H9 (cell line): ENCODE measurements at regions not wholly inside any gene's neighbourhood (a gene's known extent, or its start where the extent isn't known, plus 50 kb on each side); places are given as distances from the start of the nearest gene placed in this dataset.

Source experiments
- DNase-seq: peaks from one replicate; pipeline ENCODE4 v3.0.0-alpha.2; 2017
- H2AFZ ChIP-seq: one replicate; pipeline ENCODE4 v1.6.1; 2013; ENCODE audit warnings: mild to moderate bottlenecking, low read length, control low read depth, moderate library complexity
- H2AK5ac ChIP-seq: 2 replicates; pipeline ENCODE4 v1.6.1; 2013; ENCODE audit warnings: low read length, control low read depth, mixed read lengths; ENCODE audit not compliant: insufficient read length
- H2BK120ac ChIP-seq: one replicate; pipeline ENCODE4 v1.6.1; 2013; ENCODE audit warnings: low read depth, mild to moderate bottlenecking, low read length, control low read depth, inconsistent platforms; ENCODE audit not compliant: poor library complexity, severe bottlenecking
- H2BK12ac ChIP-seq: 2 replicates; pipeline ENCODE4 v1.6.1; 2013; ENCODE audit warnings: low read length, control low read depth, mixed read lengths, low read depth; ENCODE audit not compliant: insufficient read length
- H2BK15ac ChIP-seq: 2 replicates; pipeline ENCODE4 v1.6.1; 2013; ENCODE audit warnings: low read depth, low read length, control low read depth
- H2BK20ac ChIP-seq: one replicate; pipeline ENCODE4 v1.6.1; 2013; ENCODE audit warnings: low read depth, mild to moderate bottlenecking, low read length, control low read depth, inconsistent platforms; ENCODE audit not compliant: poor library complexity, severe bottlenecking
- H2BK5ac ChIP-seq: 2 replicates; pipeline ENCODE4 v1.6.1; 2013; ENCODE audit warnings: low read length, control low read depth, mixed read lengths; ENCODE audit not compliant: insufficient read length
- H3K14ac ChIP-seq: 2 replicates; pipeline ENCODE4 v1.6.1; 2013; ENCODE audit warnings: low read length, control low read depth; ENCODE audit not compliant: insufficient read depth
- H3K18ac ChIP-seq: 2 replicates; pipeline ENCODE4 v1.6.1; 2013; ENCODE audit warnings: low read depth, mild to moderate bottlenecking, mixed read lengths, low read length, control low read depth; ENCODE audit not compliant: insufficient read length
- H3K23ac ChIP-seq: 2 replicates; pipeline ENCODE4 v1.6.1; 2013; ENCODE audit warnings: low read length, control low read depth, mixed read lengths, low read depth; ENCODE audit not compliant: insufficient read length
- H3K23me2 ChIP-seq: 2 replicates; pipeline ENCODE4 v1.6.1; 2013; ENCODE audit warnings: low read depth, mild to moderate bottlenecking, mixed read lengths, low read length, control low read depth; ENCODE audit not compliant: insufficient read length, poor library complexity, severe bottlenecking
- H3K27ac ChIP-seq: 2 replicates; pipeline ENCODE4 v1.5.1; 2013; ENCODE audit warnings: low read length, control low read depth, mixed read lengths, low read depth; ENCODE audit not compliant: insufficient read length
- H3K27me3 ChIP-seq: 2 replicates; pipeline ENCODE4 v1.6.1; 2013; ENCODE audit warnings: low read length, control low read depth, inconsistent platforms; ENCODE audit not compliant: insufficient read depth
- H3K4ac ChIP-seq: 2 replicates; pipeline ENCODE4 v1.6.1; 2013; ENCODE audit warnings: low read depth, mild to moderate bottlenecking, control low read depth, inconsistent platforms, low read length, moderate library complexity
- H3K4me1 ChIP-seq: 2 replicates; pipeline ENCODE4 v1.6.1; 2013; ENCODE audit warnings: low read length, control low read depth, inconsistent platforms; ENCODE audit not compliant: insufficient read depth
- H3K4me2 ChIP-seq: 2 replicates; pipeline ENCODE4 v1.6.1; 2013; ENCODE audit warnings: low read length, control low read depth, mixed read lengths; ENCODE audit not compliant: insufficient read length, insufficient read depth
- H3K56ac ChIP-seq: 2 replicates; pipeline ENCODE4 v1.6.1; 2013; ENCODE audit warnings: low read depth, mild to moderate bottlenecking, mixed read lengths, low read length, control low read depth; ENCODE audit not compliant: insufficient read length
- H3K79me1 ChIP-seq: 2 replicates; pipeline ENCODE4 v1.6.1; 2013; ENCODE audit warnings: low read depth, mild to moderate bottlenecking, moderate library complexity, low read length, control low read depth, inconsistent platforms; ENCODE audit not compliant: insufficient read depth, poor library complexity, severe bottlenecking
- H3K79me2 ChIP-seq: 2 replicates; pipeline ENCODE4 v1.6.1; 2013; ENCODE audit warnings: low read length, control low read depth, inconsistent platforms; ENCODE audit not compliant: insufficient read depth
- H3K9ac ChIP-seq: 2 replicates; pipeline ENCODE4 v1.6.1; 2013; ENCODE audit warnings: low read length, control low read depth, mixed read lengths; ENCODE audit not compliant: insufficient read length; ENCODE audit errors: extremely low read depth
- H3K9me3 ChIP-seq: one replicate; pipeline ENCODE4 v1.6.1; 2013; ENCODE audit warnings: low read depth, low read length, inconsistent platforms; ENCODE audit not compliant: control insufficient read depth
- H3T11ph ChIP-seq: one replicate; pipeline ENCODE4 v1.6.1; 2013; ENCODE audit warnings: mild to moderate bottlenecking, low read length, control low read depth, inconsistent platforms
- H4K20me1 ChIP-seq: one replicate; pipeline ENCODE4 v1.6.1; 2013; ENCODE audit not compliant: control insufficient read depth, insufficient read length, insufficient read depth
- H4K5ac ChIP-seq: 2 replicates; pipeline ENCODE4 v1.6.1; 2013; ENCODE audit warnings: low read depth, mild to moderate bottlenecking, mixed read lengths, low read length, control low read depth; ENCODE audit not compliant: insufficient read length
- H4K8ac ChIP-seq: replicated peaks from 2 replicates; pipeline ENCODE4 v1.6.1; 2013; ENCODE audit warnings: low read length, control low read depth, mixed read lengths, low read depth; ENCODE audit not compliant: insufficient read length
- H4K91ac ChIP-seq: 2 replicates; pipeline ENCODE4 v1.6.1; 2013; ENCODE audit warnings: low read depth, mild to moderate bottlenecking, moderate library complexity, mixed read lengths, low read length, control low read depth; ENCODE audit not compliant: insufficient read length
- H3K27ac Mint-ChIP-seq, 3 experiments: 2 replicates in 2 of 3; 3 replicates in 1 of 3; pipeline ENCODE4 v1.8.0; 2020 to 2021; ENCODE audit warnings: mixed read lengths in 3 of 3, mild to moderate bottlenecking in 1 of 3, moderate library complexity in 1 of 3
- H3K27me3 Mint-ChIP-seq: 2 replicates; pipeline ENCODE4 v1.8.0; 2021; ENCODE audit warnings: low read depth, mild to moderate bottlenecking, moderate library complexity, mixed read lengths
- H3K36me3 Mint-ChIP-seq, 3 experiments: 2 replicates in 2 of 3; 3 replicates in 1 of 3; pipeline ENCODE4 v1.8.0; 2020 to 2021; ENCODE audit warnings: low read depth in 3 of 3, mixed read lengths in 3 of 3; ENCODE audit not compliant: insufficient read depth in 1 of 3
- H3K4me1 Mint-ChIP-seq, 2 experiments: 2 replicates each; pipeline ENCODE4 v1.8.0; 2020; ENCODE audit warnings: mixed read lengths in 2 of 2
- H3K4me3 Mint-ChIP-seq, 2 experiments: 2 replicates in 1 of 2; 3 replicates in 1 of 2; pipeline ENCODE4 v1.8.0; 2020 to 2021; ENCODE audit warnings: mild to moderate bottlenecking in 2 of 2, mixed read lengths in 2 of 2, moderate library complexity in 1 of 2
- H3K9me3 Mint-ChIP-seq, 2 experiments: 2 replicates in 1 of 2; 3 replicates in 1 of 2; pipeline ENCODE4 v1.8.0; 2020; ENCODE audit warnings: mild to moderate bottlenecking in 2 of 2, mixed read lengths in 2 of 2, moderate library complexity in 1 of 2
- whole genome bisulfite sequencing: extraction: QIAGEN DNeasy Blood & Tissue Kit; methylation state at CpG from one replicate; pipeline ENCODE4 v1.1.7; 2013; ENCODE audit warnings: missing lambda C conversion rate, low lambda C conversion rate, mixed read lengths; ENCODE audit not compliant: insufficient read length; ENCODE audit errors: extremely low coverage; 5-methylcytosine and 5-hydroxymethylcytosine counted together
- TF ChIP-seq, protein P1 (sequence below): fragments of 200-600 bp; sonication (generic); conservative IDR thresholded peaks from 3 replicates; pipeline ENCODE4 v1.8.0; 2021; ENCODE audit warnings: antibody characterized with exemption, mild to moderate bottlenecking

DNA sequence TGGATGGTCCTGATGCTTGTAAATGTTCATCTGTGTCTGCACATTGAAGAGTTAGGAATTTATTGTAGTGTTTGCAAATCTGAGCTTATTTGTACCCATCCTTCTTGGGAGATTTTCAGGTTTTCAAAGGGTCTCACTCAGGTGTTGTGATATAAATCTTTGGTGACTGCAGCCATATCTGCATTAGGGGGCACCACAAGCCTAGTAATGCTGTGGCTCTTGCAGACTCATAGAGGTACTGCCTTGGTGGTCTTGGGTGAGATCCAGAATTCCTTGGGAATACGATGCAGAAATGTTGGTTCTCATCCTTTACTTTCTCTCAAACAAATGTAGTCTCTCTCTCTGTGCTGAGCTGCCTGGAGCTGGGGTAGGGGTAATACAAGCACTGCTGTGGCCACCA is 405.9 kb downstream of the TTLL7 start:
- Histone ChIP-seq H3K18ac (no peak overlapping the region), H3K79me2 (no peaks in the 10 kb centered on the region), H2AK5ac (no peak overlapping the region), H3K9me3 (no peaks in the 10 kb centered on the region), H3K4me2 (no peak overlapping the region), H2BK120ac (no peak overlapping the region), H3K23ac (no peak overlapping the region), H3K79me1 (no peaks in the 10 kb centered on the region), H3K14ac (no peak overlapping the region), H2AFZ (no peak overlapping the region), H3K9ac (no peak overlapping the region), H3T11ph (no peak overlapping the region), H4K5ac (no peak overlapping the region), H4K91ac (no peak overlapping the region), H3K56ac (no peak overlapping the region), H2BK15ac (no peak overlapping the region), H4K20me1 (no peaks in the 10 kb centered on the region), H4K8ac (no peak overlapping the region), H3K23me2 (no peaks in the 10 kb centered on the region), H2BK5ac (no peak overlapping the region), H2BK20ac (no peak overlapping the region), H3K4me1 (no peaks in the 10 kb centered on the region), H3K27ac (no peak overlapping the region), H3K27me3 (no peaks in the 10 kb centered on the region), H2BK12ac (no peak overlapping the region), H3K4ac (no peak overlapping the region)
- Mint-ChIP-seq H3K27me3 (no peaks in the 10 kb centered on the region), H3K27ac (no peak overlapping the region; a peak in 1 of 7 replicates), H3K4me3 (no peak overlapping the region), H3K9me3 (peaks cover 3 to 8% of the 10 kb centered on the region in 2 experiments; a peak in 4 of 5 replicates), H3K4me1 (peaks cover 21 to 24% of the 10 kb centered on the region in 2 experiments), H3K36me3 (peaks cover 0 to 13% (median 2%) of the 10 kb centered on the region in 3 experiments; a peak in 4 of 7 replicates)
- WGBS: no CpG with 5 or more reads among the region's 1 CpG
- TF ChIP-seq, protein P1, sequence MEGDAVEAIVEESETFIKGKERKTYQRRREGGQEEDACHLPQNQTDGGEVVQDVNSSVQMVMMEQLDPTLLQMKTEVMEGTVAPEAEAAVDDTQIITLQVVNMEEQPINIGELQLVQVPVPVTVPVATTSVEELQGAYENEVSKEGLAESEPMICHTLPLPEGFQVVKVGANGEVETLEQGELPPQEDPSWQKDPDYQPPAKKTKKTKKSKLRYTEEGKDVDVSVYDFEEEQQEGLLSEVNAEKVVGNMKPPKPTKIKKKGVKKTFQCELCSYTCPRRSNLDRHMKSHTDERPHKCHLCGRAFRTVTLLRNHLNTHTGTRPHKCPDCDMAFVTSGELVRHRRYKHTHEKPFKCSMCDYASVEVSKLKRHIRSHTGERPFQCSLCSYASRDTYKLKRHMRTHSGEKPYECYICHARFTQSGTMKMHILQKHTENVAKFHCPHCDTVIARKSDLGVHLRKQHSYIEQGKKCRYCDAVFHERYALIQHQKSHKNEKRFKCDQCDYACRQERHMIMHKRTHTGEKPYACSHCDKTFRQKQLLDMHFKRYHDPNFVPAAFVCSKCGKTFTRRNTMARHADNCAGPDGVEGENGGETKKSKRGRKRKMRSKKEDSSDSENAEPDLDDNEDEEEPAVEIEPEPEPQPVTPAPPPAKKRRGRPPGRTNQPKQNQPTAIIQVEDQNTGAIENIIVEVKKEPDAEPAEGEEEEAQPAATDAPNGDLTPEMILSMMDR: peak; percentile 65
- DNase-seq: peak; percentile 49
